Stimulated activated naive B cell treated with anti-CD40 and anti-IgM and Interleukin-4, amounts not matched to agents 10 μg/mL and 1 μg/mL and 100 μg/mL, for 72 hours (primary cell): ENCODE measurements at regions not wholly inside any gene's neighbourhood (a gene's known extent, or its start where the extent isn't known, plus 50 kb on each side); places are given as distances from the start of the nearest gene placed in this dataset.
"Not testable (repeated sequence)": the region's sequence is repeated elsewhere in the genome, so short reads cannot be mapped to it uniquely, and the experiment has no call there.

ENCODE experiments used
- ATAC-seq, 2 donors: fragments of 150-1000 bp; cut with Tn5 transposase; replicated peaks; 2 replicates each; pipeline ENCODE4 v1.10.0; 2021; ENCODE audit warnings: moderate library complexity in 1 of 2
- DNase-seq: peaks from one replicate; pipeline ENCODE4 v3.0.0; 2021
- H3K27ac Mint-ChIP-seq: one replicate; pipeline ENCODE4 v1.8.0; 2022; ENCODE audit warnings: mild to moderate bottlenecking, mixed read lengths
- H3K27me3 Mint-ChIP-seq, 2 donors: one replicate each; pipeline ENCODE4 v1.8.0; 2022; ENCODE audit warnings: mixed read lengths in 2 of 2
- H3K36me3 Mint-ChIP-seq, 2 donors: one replicate each; pipeline ENCODE4 v1.8.0; 2022; ENCODE audit warnings: mixed read lengths in 2 of 2, mild to moderate bottlenecking in 1 of 2
- H3K4me1 Mint-ChIP-seq, 2 donors: one replicate each; pipeline ENCODE4 v1.8.0; 2022; ENCODE audit warnings: mixed read lengths in 2 of 2, mild to moderate bottlenecking in 1 of 2
- H3K4me3 Mint-ChIP-seq, 2 donors: one replicate each; pipeline ENCODE4 v1.8.0; 2022; ENCODE audit warnings: mild to moderate bottlenecking in 2 of 2, mixed read lengths in 2 of 2, moderate library complexity in 1 of 2
- H3K9me3 Mint-ChIP-seq, 2 donors: one replicate each; pipeline ENCODE4 v1.8.0; 2022; ENCODE audit warnings: mixed read lengths in 2 of 2, mild to moderate bottlenecking in 1 of 2

DNA sequence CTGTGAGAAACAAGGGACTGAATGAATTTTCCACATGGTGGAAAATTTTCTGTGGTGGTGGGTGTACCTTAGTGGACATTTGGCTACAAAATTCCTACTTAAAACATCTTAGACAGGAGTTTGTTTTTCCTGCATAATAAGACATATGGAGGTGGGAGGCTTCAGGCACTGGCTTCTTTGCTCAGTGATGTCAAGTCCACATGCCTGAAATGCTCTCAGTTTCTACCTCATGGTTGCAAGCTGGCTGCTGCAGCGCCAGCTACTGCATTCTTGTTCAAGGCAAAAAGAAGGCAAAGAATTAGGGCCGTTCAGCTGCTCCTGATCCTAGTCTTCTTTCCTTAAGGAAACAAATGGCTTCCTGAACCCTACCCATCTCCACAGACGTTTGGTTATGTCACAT, 99.9 kb upstream of the FAM204A start:
- H3K4me3 Mint-ChIP-seq = no peak overlapping the region
- H3K27me3 Mint-ChIP-seq = peaks cover 26 to 30% of the 10 kb centered on the region in 2 donors
- DNase-seq (no peak), ATAC-seq (no peak)
- H3K9me3 Mint-ChIP-seq = no peaks in the 10 kb centered on the region
- H3K27ac Mint-ChIP-seq = no peak overlapping the region
- no peaks in the 10 kb centered on the region for H3K4me1 Mint-ChIP-seq
- H3K36me3 Mint-ChIP-seq = no peaks in the 10 kb centered on the region

DNA sequence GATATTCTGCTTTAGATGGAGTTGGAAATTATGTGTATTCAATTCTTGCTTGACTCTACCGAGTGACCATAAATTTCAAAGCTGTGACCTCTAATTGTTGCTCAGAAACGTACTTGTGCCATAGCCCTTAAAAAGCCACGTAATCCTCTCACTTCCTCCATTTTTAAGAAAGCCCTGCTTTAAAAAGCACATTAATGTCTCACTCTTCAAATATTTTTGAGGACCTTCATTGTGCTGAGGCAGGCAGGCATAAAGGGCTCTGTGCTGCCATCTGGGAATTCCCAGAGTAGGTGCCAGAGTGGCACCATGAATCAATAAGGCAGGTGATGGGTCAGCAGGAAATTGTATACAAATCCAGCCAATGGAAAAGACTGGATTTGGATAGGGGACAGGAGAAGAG, 97.7 kb upstream of the FAM204A start:
- H3K36me3 Mint-ChIP-seq = no peaks in the 10 kb centered on the region
- peaks cover 36 to 37% of the 10 kb centered on the region in 2 donors for H3K27me3 Mint-ChIP-seq
- no peak overlapping the region for H3K4me3 Mint-ChIP-seq

DNA sequence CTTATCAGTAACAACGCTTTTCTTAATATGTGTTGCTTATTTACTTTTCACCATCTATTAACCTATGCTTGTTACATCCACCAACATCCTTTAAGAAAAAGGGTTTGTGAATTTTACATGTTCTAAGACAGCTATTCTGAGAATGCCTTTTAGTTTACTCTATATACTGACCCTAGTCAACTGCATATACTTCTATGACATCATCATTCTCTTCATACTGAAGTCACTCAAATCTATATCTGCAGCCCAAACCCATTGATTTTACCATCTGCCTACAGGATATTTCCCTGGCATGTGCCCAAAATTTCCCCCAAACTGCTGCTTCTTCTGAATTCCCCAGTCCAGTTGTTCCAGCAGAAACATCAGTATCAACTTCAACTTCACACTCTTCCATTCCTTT, 94.6 kb upstream of the FAM204A start:
- ATAC-seq (no peak), DNase-seq (no peak)
- H3K4me1 Mint-ChIP-seq = no peaks in the 10 kb centered on the region
- H3K27me3 Mint-ChIP-seq = peaks cover 31 to 42% of the 10 kb centered on the region in 2 donors
- no peak overlapping the region for H3K4me3 Mint-ChIP-seq
- H3K36me3 Mint-ChIP-seq = no peaks in the 10 kb centered on the region
- no peaks in the 10 kb centered on the region for H3K9me3 Mint-ChIP-seq
- H3K27ac Mint-ChIP-seq = no peak overlapping the region

More for the DNA sequence above, 97.7 kb upstream of the FAM204A start:
- H3K9me3 Mint-ChIP-seq = no peaks in the 10 kb centered on the region
- no peak overlapping the region for H3K27ac Mint-ChIP-seq
- ATAC-seq = no peak
- DNase-seq = no peak
- no peaks in the 10 kb centered on the region for H3K4me1 Mint-ChIP-seq

DNA sequence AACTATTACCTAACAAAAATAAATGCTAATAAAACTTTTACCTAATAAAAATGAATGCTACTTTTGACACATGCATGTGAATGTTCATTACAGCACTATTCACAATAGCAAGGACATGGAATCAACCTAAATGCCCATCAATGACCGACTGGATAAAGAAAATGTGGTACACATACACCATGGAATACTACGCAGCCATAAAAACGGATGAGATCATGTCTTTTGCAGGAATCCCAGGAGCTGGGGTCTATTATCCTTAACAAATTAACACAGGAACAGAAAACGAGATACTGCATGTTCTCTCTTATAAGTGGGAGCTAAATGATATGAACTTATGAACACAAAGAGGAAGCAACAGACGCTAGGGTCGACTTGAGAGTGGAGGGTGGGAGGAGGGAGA, 88.1 kb upstream of the FAM204A start:
- DNase-seq = no peak
- no peak overlapping the region for H3K4me3 Mint-ChIP-seq
- no peaks in the 10 kb centered on the region for H3K36me3 Mint-ChIP-seq
- H3K4me1 Mint-ChIP-seq = no peaks in the 10 kb centered on the region
- H3K9me3 Mint-ChIP-seq = peaks cover 0 to 4% of the 10 kb centered on the region in 2 donors
- H3K27me3 Mint-ChIP-seq = peaks cover 12 to 16% of the 10 kb centered on the region in 2 donors
- H3K27ac Mint-ChIP-seq = no peak overlapping the region
- no peak for ATAC-seq

DNA sequence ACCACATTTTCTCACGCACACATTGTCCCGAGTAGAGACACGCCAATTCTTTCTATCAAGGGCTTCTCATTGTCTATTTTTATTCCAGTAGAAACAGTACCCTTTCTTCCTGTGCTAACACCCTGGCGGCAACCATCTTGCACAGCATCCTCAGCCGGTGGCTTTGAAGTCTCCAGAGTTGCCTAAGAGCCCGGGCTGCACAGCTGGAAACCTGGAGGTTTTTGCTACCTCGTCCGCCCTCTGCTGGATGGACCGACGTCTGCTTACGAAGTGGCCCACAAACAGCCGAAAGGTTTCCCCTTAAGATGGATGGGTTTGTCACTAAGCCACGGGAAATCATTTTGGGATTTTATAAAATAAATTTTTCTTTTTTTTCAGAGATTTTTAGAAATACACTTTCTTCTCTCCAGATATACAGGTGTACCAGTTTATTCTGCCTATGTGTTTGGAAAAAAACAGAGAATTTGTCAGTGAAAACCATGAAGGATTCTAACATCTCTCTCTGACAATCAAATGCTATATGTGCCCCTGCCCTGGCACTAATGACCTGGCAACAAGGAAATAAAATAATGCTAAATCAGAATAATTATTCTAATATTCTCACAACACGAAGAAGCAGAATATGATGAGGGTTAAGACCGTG, 81.8 kb upstream of the FAM204A start:
- no peaks in the 10 kb centered on the region for H3K36me3 Mint-ChIP-seq
- H3K27me3 Mint-ChIP-seq = peaks cover 14 to 23% of the 10 kb centered on the region in 2 donors
- H3K9me3 Mint-ChIP-seq = peaks cover 0 to 2% of the 10 kb centered on the region in 2 donors
- no peak overlapping the region for H3K4me3 Mint-ChIP-seq
- H3K4me1 Mint-ChIP-seq = peaks cover 0 to 2% of the 10 kb centered on the region in 2 donors
- peak; percentile 47 for DNase-seq
- ATAC-seq = peak; percentile 92 to 94
- no peak overlapping the region for H3K27ac Mint-ChIP-seq

DNA sequence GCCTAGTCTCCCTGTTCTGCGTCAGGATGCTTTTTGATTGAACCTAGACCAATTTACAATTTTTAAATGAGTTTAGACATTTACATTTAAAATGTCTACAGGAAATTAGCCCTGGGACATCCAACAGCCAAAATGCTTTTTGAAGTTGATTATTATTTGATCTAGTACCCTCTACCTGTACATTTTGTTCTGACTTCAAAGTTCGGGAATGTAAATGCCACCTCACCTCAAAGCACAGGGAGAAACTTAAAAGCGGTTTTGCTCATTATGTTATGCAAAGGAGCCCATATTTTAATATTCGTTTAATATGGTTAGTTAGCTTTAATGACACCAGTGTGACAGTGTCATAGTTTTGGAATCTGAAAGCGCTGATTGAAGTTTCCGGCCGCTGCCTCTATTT, 80.1 kb upstream of the FAM204A start:
- DNase-seq (no peak), ATAC-seq (no peak)
- Mint-ChIP-seq H3K4me1 (peaks cover 0 to 2% of the 10 kb centered on the region in 2 donors), H3K36me3 (no peaks in the 10 kb centered on the region), H3K27me3 (peaks cover 15 to 25% of the 10 kb centered on the region in 2 donors), H3K9me3 (peaks cover 0 to 2% of the 10 kb centered on the region in 2 donors), H3K27ac (no peak overlapping the region), H3K4me3 (no peak overlapping the region)

DNA sequence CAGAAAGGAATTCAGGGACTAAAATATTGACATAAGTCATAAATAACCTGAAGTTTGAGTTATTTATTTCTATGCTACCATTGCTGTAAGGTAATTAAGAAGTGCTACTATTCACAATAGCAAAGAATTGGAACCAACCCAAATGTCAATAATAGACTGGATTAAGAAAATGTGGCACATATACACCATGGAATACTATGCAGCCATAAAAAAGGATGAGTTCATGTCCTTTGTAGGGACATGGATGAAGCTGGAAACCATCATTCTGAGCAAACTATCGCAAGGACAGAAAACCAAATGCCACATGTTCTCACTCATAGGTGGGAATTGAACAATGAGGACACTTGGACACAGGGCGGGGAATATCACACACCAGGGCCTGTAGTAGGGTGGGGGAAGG, 77.9 kb upstream of the FAM204A start:
- not testable (repeated sequence) for H3K4me3 Mint-ChIP-seq, H3K27ac Mint-ChIP-seq, H3K9me3 Mint-ChIP-seq, DNase-seq, H3K4me1 Mint-ChIP-seq, ATAC-seq, H3K36me3 Mint-ChIP-seq
- peaks cover 15 to 25% of the 10 kb centered on the region in 2 donors for H3K27me3 Mint-ChIP-seq

DNA sequence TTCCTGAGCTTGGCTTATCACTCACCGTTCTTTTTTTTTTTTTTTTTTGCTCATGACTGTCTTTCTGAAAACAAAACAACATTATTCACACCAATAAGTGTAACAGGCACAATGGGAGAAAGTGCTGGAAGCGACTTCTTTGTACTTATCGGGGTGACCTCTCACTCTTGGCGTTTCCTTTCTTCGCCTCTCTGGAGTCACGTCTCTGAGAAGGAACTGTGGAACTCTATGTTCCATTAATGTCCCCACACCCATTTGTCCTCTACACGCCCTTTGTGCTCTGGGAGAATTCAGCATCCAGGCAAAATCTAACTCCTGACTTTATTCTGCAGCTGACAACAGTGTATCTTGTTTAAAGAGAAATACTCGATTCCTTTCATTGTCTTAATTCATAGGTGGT, 70.8 kb upstream of the FAM204A start:
- H3K36me3 Mint-ChIP-seq = no peaks in the 10 kb centered on the region
- DNase-seq (no peak), ATAC-seq (no peak)
- no peak overlapping the region for H3K27ac Mint-ChIP-seq
- H3K9me3 Mint-ChIP-seq = no peaks in the 10 kb centered on the region
- peaks cover 25 to 50% of the 10 kb centered on the region in 2 donors for H3K27me3 Mint-ChIP-seq
- H3K4me3 Mint-ChIP-seq = no peak overlapping the region
- H3K4me1 Mint-ChIP-seq = no peaks in the 10 kb centered on the region

DNA sequence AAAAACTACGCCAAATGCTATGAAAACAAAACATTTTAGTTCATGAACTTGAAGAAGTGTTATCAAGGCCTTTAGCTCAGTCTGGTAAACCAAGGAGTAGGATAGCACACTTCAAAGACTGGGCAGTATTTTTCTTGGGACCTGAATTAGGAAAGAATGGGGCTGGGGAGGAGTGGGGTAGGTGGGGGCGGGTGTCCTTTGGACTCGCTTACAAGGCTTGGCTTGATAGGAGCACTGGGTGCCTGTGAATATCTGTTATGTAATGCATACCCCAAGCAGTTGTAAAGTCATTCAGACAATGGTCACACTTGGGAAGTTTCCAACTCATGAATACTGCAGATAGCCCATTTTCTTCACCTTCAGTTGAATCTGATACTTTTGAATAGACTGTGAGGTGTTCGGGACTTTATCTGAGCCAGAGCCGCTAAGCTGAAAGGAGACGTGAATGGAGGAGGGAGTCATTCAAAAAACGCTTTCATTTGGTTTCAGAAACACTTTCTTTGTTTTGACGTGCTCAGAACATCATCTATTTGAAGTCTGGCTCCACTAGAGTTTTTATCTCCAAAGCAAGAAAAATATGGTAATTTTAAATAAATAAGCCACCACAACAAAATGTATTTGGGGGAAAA, 70.1 kb upstream of the FAM204A start:
- Mint-ChIP-seq H3K36me3 (no peaks in the 10 kb centered on the region), H3K27me3 (peaks cover 25 to 54% of the 10 kb centered on the region in 2 donors), H3K9me3 (no peaks in the 10 kb centered on the region), H3K27ac (no peak overlapping the region), H3K4me1 (no peaks in the 10 kb centered on the region), H3K4me3 (no peak overlapping the region)
- ATAC-seq (no peak), DNase-seq (no peak)

DNA sequence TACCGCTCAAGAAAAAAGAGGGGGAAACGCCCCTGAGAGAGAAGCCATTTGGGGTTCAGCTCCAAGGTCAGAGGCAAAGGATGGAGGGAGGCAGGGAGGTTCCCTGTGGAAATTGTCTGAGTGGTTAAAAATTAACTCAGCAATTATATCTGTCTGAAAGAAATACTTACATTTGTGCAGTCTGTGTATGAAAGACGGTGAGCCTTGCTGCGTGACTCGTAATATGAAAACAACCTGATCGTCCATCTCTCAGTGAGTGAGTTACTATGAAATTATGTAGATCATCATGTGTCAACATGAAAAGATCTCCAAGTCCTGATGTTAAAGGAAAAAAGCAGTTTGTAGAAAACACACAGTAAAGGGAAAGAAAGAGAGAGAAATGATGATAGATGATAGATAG, 67.2 kb upstream of the FAM204A start:
- H3K36me3 Mint-ChIP-seq = no peaks in the 10 kb centered on the region
- no peak overlapping the region for H3K4me3 Mint-ChIP-seq
- DNase-seq = no peak
- H3K4me1 Mint-ChIP-seq = peaks cover 0 to 2% of the 10 kb centered on the region in 2 donors
- H3K9me3 Mint-ChIP-seq = no peaks in the 10 kb centered on the region
- no peak overlapping the region for H3K27ac Mint-ChIP-seq
- ATAC-seq = no peak
- peaks cover 29 to 58% of the 10 kb centered on the region in 2 donors for H3K27me3 Mint-ChIP-seq

DNA sequence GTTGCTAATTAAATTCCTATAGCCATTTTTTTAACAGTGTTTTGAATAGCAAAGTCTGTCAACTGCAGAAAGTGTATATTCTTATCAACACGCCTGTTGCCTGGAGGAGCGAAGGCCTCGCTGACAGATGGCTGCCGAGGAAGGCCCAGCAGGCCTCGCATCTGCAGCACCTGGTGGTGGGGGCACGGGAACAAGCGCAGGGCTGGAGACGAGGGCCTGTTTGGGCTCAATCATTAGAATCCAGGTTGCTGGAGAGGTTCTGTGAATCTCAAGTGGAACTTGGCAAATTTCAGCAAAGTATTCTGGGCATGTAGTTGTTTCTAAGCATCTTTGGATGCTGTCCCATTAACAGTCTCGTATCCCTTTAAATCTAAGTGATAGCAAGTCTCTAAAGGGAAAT, 66.1 kb upstream of the FAM204A start:
- ATAC-seq (no peak), DNase-seq (no peak)
- Mint-ChIP-seq H3K36me3 (no peaks in the 10 kb centered on the region), H3K4me3 (no peak overlapping the region), H3K4me1 (peaks cover 0 to 2% of the 10 kb centered on the region in 2 donors), H3K27me3 (peaks cover 26 to 57% of the 10 kb centered on the region in 2 donors), H3K9me3 (no peaks in the 10 kb centered on the region), H3K27ac (no peak overlapping the region)

DNA sequence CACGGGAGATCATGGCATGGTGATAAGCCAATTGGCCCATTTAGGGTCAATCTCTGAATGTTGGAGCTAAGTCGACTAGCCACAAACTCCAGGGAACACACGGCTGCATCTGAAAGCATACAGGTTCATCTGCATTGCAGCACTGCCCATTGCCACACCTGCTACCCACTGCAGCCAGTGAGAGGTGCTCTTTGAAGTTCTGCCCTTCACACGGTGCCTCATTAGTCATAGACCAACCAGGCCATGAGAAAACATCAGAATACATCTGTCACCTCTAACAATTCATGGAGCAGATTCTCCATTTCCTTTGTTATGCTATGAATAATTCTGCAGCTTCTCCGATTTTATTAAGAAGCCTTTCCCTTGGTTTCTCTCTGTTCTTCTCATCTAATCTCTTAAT, 65.7 kb upstream of the FAM204A start:
- H3K4me1 Mint-ChIP-seq = peaks cover 0 to 2% of the 10 kb centered on the region in 2 donors
- no peak for DNase-seq
- H3K27me3 Mint-ChIP-seq = peaks cover 22 to 53% of the 10 kb centered on the region in 2 donors
- ATAC-seq = no peak
- no peaks in the 10 kb centered on the region for H3K36me3 Mint-ChIP-seq
- H3K9me3 Mint-ChIP-seq = no peaks in the 10 kb centered on the region
- H3K27ac Mint-ChIP-seq = no peak overlapping the region
- H3K4me3 Mint-ChIP-seq = no peak overlapping the region

DNA sequence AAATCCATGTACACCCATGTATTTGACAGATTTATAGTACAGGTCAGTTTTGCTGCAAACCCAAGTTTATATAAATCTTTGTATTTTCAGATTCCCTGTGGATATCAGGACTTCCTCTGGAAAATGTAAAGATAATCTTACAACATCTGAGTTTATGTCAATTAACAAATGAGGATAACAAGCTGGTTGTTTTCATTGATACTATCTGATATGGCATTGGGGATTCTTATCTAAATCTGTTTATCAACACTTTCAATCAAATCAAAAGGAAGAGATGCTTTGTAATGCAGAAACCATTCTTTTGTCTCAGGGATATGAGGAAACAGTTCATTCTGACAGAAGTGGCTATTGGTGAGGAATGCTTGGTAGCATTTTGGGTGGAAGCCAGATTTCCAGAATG, 64.9 kb upstream of the FAM204A start:
- Mint-ChIP-seq H3K4me3 (no peak overlapping the region), H3K27me3 (peaks cover 18 to 51% of the 10 kb centered on the region in 2 donors), H3K9me3 (no peaks in the 10 kb centered on the region), H3K36me3 (no peaks in the 10 kb centered on the region), H3K27ac (no peak overlapping the region), H3K4me1 (peaks cover 0 to 2% of the 10 kb centered on the region in 2 donors)
- no peak for ATAC-seq
- no peak for DNase-seq

DNA sequence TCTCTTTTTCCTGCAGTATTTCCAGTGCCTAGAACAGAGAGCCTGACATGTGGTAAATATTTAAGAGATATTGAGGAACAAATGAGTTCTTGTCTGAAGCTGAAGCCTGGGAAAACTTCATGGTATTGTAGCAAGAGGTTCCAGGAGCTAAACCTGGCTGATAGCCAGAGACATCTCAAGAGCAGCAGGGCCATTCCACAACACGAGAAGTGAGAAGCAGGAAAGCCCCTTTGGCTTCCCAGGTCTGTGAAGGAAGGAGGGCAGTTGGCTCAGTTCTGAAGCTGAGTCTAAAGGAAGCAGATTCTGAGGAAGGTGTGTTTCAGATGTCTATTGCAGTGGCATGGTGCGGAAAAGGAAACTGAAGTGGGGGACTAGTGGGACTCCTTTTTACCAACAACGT, 63.8 kb upstream of the FAM204A start:
- H3K27ac Mint-ChIP-seq = no peak overlapping the region
- no peaks in the 10 kb centered on the region for H3K9me3 Mint-ChIP-seq
- H3K27me3 Mint-ChIP-seq = peaks cover 18 to 45% of the 10 kb centered on the region in 2 donors
- no peak for DNase-seq
- H3K4me1 Mint-ChIP-seq = peaks cover 0 to 2% of the 10 kb centered on the region in 2 donors
- no peaks in the 10 kb centered on the region for H3K36me3 Mint-ChIP-seq
- H3K4me3 Mint-ChIP-seq = no peak overlapping the region
- ATAC-seq = no peak

DNA sequence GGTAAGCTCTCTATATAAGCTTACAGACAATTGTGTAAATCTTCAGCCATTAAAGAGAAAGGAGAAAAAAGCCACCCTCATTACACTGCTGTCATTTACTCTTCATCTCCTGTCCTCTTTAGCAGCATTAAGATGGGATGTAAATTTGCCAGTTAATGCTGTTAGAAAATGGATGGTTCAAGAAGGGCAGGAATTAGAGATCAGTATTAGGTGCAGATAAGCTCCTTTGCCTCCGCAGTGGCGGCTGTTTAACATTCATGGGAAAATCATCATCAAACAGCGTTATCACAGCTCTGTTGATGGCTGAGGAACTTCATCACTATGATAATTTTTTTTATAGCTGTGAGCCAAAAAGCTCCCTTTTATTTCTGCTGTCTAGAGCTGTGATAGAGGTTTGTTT, 61.8 kb upstream of the FAM204A start:
- Mint-ChIP-seq H3K27ac (no peak overlapping the region), H3K9me3 (no peaks in the 10 kb centered on the region), H3K4me3 (no peak overlapping the region), H3K4me1 (peaks cover 0 to 2% of the 10 kb centered on the region in 2 donors), H3K36me3 (no peaks in the 10 kb centered on the region), H3K27me3 (peaks cover 11 to 30% of the 10 kb centered on the region in 2 donors)
- no peak for ATAC-seq
- DNase-seq = no peak
